Inflammatory macrophage treated with lipopolysaccharide for 1 hour (primary cell): ENCODE measurements at regions not wholly inside any gene's neighbourhood (a gene's known extent, or its start where the extent isn't known, plus 50 kb on each side); places are given as distances from the start of the nearest gene placed in this dataset.
"Not testable (repeated sequence)": the region's sequence is repeated elsewhere in the genome, so short reads cannot be mapped to it uniquely, and the experiment has no call there.

Experiments
- DNase-seq, 2 donors: peaks; one replicate each; pipeline ENCODE4 v3.0.0-alpha.2; 2020 to 2022

GRCh38 chr6:102813489-102814275 is 1420.2 kb downstream of the GRIK2 start:
- DNase-seq: no peak

DNA sequence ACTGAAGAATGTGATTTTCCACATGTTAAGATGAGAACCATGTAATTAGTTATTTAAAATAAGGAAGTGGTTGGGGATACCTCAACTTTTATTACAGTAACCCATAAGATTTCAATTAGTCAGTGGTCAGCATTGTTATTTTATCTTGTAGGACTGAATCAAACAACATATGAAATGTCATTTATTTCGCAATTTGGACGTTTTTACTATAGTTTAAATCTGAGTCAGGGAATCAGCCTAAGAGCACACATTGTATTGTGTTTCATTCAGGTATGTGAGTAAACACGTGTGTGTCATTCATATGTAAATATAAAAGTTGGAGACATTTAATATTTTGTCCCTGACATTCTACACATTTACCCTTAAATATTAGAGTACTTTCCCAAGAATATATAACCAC is 1418.7 kb downstream of the GRIK2 start:
- no peak for DNase-seq

DNA sequence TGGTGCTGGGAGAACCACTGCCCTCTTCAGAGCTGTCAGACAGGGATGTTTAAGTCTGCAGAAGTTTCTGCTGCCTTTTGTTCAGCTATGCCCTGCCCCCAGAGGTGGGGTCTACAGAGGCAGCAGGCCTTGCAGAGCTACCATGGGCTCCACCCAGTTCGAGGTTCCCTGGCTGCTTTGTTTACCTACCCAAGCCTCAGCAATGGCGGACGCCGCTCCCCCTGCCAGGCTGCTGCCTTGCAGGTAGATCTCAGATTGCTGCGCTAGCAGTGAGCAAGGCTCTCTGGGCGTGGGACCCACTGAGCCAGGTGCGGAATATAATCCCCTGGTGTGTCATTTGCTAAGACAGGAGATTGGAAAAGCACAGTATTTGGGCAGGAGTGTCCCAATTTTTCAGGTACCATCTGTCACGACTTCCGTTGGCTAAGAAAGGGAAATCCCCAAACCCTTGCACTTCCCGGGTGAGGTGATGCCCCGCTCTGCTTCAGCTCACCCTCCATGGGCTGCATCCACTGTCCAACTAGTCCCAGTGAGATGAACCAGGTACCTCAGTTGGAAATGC is 1415.5 kb downstream of the GRIK2 start:
- not testable (repeated sequence) for DNase-seq

DNA sequence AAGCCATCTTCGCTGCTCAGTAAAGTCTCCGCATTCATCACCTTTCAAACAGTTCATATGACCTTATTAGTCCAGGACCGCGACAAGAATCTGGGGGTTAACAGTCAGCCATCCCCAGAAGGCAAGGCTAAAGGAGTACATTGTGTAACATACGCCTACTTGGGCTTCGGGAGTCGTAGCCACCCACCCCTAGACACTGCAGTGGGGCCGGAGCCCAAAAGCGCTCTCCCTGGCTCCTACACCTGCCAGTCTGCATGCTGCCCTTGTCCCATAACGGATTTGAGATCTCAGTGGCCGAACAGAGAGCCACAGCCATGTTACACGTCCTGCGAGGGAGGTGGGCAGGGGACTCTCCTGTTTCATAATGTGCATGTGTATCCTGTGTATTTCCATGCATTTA is 1405.5 kb downstream of the GRIK2 start:
- no peak for DNase-seq

DNA sequence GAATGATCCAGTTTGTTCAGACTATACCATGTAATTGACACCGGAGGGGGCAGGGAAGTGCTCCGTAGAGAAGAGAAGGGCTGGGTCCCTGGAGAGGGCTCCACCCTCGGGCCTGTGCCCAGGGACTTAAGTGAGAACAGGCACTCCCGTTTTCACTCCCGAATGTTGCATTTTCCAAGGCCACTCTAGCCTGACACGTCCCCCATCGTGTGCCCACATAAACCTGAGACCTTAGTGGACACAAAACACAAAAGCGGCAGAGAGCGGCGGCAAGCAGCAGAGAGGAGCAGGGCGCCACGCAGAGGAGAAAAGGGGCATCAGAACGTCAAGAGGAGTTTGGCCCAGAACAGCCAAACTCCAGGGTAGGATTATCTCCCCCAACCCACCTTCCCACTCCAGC is 1405.1 kb downstream of the GRIK2 start:
- DNase-seq: no peak

DNA sequence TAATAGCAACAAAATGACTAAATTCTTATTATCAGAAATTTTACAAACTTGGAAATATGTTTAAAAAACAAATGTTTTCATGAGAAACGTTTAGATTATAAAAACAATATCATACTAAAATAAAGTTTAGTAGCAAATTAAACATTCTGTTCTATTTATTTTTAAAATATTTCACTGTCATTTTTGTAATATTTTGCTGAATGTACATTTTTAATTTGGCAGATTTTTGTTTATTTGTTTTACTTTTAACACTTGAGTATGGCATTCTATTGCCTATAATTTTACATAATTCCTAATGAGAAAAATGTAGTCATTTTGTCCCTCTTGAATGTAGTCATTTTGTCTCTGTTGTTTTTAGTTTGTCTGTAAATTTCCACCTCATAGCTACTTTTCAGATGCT is 1400.2 kb downstream of the GRIK2 start:
- no peak for DNase-seq

GRCh38 chr6:102774326-102774725 is 1380.8 kb downstream of the GRIK2 start:
- no peak for DNase-seq

DNA sequence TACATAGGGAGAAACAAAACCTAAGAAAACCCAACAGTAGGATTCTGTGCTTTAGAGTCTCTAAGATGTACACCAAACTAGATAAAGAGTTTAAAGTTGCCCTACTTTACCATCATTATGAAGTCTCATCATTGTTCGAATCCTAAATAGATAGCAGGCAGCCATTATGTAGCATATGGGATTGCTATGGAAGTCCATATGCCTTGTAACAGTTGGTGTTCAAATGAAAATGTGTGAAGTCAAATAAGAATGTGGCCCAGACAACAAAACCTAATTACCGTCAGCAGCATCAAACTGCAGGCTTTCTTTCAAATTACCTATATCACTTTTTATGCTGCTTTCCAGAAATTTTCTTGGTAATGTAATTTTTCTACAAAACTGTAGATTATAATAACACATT is 1380.1 kb downstream of the GRIK2 start:
- DNase-seq: no peak

DNA sequence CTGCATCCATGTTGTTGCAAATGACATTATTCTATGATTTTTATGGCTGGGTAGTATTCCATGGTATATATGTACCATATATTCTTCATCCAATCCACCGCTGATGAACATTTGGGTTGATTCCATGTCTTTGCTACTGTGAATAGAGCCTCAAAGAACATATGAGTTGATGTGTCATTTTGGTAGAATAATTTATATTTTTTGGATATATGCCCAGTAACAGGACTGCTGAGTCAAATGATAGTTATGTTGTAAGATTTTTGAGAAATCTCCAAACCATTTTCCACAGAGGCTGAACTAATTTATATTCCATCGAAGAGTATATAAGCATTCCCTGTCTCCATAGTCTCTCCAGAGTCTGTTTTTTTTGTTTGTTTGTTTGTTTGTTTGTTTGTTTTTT is 1373.5 kb downstream of the GRIK2 start:
- DNase-seq: no peak

DNA sequence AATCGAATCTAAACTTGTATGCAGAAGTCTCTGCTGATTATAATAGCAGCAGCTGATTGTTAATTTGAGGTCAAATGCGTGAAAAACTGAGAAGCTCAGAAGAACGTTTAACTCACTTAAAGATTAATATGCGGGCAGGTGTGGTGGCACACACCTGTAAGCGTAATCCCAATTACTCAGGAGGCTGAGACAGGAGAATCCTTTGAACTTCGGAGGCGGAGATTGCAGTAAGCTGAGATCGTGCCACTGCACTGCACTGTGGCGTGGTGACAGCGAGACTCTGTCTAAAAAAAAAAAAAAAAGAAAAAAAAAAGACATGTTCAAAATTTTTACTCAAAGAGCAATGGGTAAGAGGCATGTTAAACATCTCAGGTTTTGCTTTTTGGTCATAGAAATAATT is 1370.8 kb downstream of the GRIK2 start:
- DNase-seq: no peak

DNA sequence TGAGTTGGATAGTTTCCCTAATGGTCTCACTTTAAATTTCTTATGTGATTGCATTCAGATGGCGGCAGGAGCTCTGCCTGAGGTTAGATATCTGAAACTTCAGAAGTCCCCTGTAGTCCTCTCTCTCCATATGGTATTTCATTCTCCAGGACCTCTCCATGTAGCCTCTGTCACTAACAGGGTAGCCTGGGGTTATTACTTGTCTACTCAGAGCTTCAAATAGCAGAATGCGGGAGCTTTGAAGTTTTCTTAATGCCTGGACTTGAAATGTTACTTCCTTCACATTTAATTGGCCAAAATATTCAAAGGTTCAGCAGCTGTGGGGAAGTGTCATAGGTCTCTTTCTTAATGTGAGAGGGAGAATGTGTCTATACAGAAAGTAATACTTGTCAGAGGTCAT is 1370.4 kb downstream of the GRIK2 start:
- DNase-seq: no peak

- no peak for DNase-seq
Measured at GRCh38 chr6:102761872-102762271, 1368.4 kb downstream of the GRIK2 start.

GRCh38 chr6:102759415-102759814 is 1365.9 kb downstream of the GRIK2 start:
- DNase-seq: no peak

GRCh38 chr6:102758536-102758935 is 1365.0 kb downstream of the GRIK2 start:
- DNase-seq: not testable (repeated sequence)

DNA sequence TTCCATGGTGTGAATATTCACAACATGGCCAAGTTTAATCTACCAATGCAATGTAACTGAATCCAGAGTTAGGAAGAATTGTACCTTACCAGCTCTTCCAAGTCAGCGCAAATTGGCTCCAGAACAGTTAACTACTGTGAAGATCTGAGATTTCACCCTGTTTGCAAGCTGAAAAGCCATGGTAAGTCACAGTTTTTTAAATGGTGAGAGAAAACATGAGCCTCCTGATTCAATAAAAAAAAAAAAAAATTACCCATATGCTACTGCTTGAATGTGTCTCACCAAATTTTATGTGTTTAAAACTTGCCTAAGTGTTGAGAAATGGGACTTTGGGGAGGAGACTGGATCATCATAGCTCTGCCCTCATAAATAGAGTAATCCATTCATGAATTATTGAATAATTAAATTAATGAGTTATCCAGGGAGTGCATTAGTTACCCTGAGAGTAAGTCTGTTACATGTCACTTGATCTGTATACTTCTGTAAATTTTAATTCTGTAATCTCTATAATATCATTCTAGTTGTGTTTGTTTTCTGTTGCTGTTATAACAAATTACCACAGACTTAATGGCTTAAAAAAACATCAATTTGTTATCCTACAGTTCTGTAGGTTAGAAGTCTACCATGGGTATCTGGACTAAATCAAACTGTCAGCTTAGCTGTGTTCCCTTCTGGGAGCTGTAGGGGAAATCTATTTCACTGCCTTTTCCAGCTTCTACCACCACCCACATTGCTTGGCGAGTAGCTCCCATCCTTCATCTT is 1355.9 kb downstream of the GRIK2 start:
- no peak for DNase-seq

DNA sequence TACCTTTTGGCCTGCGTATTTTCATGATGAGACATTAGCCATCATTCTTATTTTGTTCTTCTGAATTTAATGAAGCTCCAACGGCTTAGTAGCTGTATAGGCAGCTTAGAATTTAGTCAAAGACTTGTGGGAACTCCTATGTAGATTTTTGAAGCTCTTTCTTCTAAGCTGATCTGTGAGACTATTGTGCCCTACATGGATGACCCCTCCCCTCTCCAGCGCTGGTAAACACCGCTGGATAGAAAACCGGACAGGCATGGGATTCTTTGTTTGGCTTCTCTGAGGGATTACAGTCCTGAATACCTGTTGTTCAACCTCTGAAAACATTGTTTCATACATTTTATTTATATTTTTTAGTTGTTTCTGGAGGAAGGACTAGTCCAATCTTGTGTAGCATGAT is 1353.4 kb downstream of the GRIK2 start:
- DNase-seq: no peak

DNA sequence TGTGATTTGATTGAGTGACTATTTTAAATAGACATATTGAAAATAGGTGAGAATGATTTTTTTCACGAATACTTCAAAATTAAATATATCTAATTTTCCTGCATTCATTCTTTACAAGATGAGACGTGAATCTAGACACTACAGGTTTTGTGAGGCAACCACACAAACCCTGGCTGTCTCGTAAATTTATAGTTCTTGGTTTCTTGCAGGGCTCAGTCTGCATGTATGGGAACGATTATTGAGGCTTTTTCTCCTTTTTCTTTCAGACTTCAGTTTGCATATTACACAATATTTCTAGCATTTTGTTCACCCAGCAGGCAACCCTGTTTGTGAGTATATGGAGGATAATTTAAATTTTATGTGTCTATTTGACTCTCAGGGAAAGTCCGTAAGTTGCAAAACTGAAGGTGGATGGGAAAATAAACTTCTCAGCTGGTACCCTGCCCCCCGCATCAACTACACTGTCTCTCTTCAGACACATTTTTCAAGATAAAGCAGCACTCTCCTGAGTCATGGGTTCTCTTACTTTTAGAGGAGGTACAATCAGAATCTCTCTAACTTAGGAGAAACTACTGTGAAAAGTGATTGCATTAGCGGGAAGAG is 1349.3 kb downstream of the GRIK2 start:
- DNase-seq: no peak

DNA sequence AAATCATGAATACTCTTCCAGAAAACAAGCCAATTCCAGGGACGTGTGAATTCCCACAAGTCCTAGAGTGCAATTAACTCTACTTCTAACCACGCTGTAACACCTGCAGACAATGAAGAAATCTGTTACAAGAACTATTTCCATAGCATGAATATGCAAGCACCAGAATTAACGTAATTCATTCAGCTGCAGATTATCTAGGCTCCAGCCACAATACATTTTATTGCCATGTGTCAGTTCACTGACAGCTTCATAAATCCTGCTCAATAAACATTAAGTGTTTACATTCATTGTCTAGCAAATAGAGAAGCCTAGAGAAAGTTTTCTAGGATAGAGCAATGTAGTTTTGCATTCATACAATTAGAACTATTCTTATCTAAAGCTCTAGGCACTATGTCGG is 1348.5 kb downstream of the GRIK2 start:
- no peak for DNase-seq

DNA sequence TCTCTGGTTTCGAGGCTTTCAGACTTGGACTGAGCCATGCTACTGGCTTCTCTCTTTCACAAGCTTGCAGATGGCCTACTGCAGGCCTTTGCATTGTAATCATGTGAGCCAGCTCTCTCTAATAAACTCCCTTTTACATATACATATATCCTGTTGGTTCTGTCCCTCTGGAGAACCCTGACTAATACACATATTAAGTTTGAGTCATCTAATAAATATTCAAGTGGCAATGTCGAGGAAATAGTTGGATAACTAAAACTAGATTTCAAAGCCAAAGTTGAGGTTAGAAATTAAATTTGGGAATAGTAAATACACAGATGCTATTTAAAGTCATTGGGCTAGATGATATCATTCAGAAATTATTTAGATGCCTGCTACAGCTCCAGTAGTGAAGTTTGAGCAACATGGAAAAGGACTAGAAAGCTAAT is 1343.4 kb downstream of the GRIK2 start:
- DNase-seq: no peak

- DNase-seq: no peak
Measured at GRCh38 chr6:102732898-102733297, 1339.4 kb downstream of the GRIK2 start.

DNA sequence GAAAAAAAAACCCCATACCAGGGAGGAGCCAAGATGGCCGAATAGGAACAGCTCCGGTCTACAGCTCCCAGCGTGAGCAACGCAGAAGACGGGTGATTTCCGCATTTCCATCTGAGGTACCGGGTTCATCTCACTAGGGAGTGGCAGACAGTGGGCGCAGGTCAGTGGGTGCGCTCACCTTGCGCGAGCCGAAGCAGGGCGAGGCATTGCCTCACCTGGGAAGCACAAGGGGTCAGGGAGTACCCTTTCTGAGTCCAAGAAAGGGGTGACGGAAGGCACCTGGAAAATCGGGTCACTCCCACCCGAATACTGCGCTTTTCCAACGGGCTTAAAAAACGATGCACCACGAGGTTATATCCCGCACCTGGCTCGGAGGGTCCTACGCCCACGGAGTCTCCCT is 1328.6 kb downstream of the GRIK2 start:
- DNase-seq: not testable (repeated sequence)

GRCh38 chr6:102717737-102718456 is 1324.4 kb downstream of the GRIK2 start:
- no peak for DNase-seq

DNA sequence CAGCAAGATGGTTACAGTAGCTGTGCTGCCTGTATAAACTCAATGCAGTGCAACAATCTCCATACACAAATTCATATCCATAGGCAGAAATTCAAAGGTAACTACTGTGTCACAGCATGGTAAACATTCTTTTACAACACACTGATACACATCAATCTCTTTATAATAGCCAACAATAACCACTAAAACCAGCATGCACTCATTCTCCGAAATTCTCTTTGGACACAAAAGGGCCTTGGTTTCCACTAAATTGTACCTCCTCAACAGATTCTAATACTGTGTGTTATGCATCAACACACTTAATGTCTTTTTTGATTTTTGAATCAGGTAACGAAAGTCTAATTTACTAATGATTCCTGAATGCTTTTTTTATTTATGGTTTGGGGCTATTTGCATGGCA is 1323.7 kb downstream of the GRIK2 start:
- DNase-seq: no peak
